ENCODE measurements at regions not wholly inside any gene's neighbourhood (a gene's known extent, or its start where the extent isn't known, plus 50 kb on each side); places are given as distances from the start of the nearest gene placed in this dataset.

- Histone ChIP-seq H3K36me3 (ENCODE audit: control insufficient read depth in 4 of 4, insufficient read depth in 3 of 4, low read depth in 1 of 4, low read length in 3 of 4) (no peaks in the 10 kb centered on the region), H3K27ac (ENCODE audit: low read depth in 1 of 2, low read length in 2 of 2) (no peak overlapping the region), H3K4me3 (ENCODE audit: low read depth in 1 of 3, low read length in 3 of 3) (no peak overlapping the region), H3K4me1 (ENCODE audit: control insufficient read depth in 4 of 4, insufficient read depth in 4 of 4, low read length in 3 of 4) (no peaks in the 10 kb centered on the region), H3K27me3 (ENCODE audit: control insufficient read depth in 4 of 4, insufficient read depth in 4 of 4, low read length in 3 of 4) (no peaks in the 10 kb centered on the region), H3K9ac (ENCODE audit: low read depth in 1 of 2, low read length in 2 of 2) (no peak overlapping the region), H3K9me3 (ENCODE audit: control insufficient read depth in 4 of 4, low read length in 3 of 4) (peaks cover 0 to 2% (median 0%) of the 10 kb centered on the region in 4 donors)
- DNase-seq (ENCODE audit: low spot score) = no peak
- 41% methylated on average over 1 of the region's 1 CpG for WGBS
- TF ChIP-seq TAF1 (conservative IDR thresholded peaks at IDR 0.05) (no peak), FOXA1 (IDR thresholded peaks at IDR 0.05) (no peak), CTCF (IDR thresholded peaks at IDR 0.05; ENCODE audit: low read depth, low read length, missing input control) (no peak), SP1 (IDR thresholded peaks at IDR 0.05) (no peak), ZBTB33 (IDR thresholded peaks at IDR 0.05) (no peak)
Measured at GRCh38 chr2:125736306-125736705, 919.7 kb upstream of the GYPC start.

- H3K4me1 ChIP-seq (ENCODE audit: control insufficient read depth in 4 of 4, insufficient read depth in 4 of 4, low read length in 3 of 4) = no peaks in the 10 kb centered on the region
- H3K4me3 ChIP-seq (ENCODE audit: low read depth in 1 of 3, low read length in 3 of 3) = no peak overlapping the region
- TF ChIP-seq EGR1 (IDR thresholded peaks at IDR 0.05; ENCODE audit: low read depth in 2 of 2) (no peak), RXRA (IDR thresholded peaks at IDR 0.05) (no peak), CTCF (IDR thresholded peaks at IDR 0.05; ENCODE audit: low read depth, low read length, missing input control) (peak; percentile 74), REST (IDR thresholded peaks at IDR 0.05) (no peak), RAD21 (IDR thresholded peaks at IDR 0.05) (peak; percentile 96 to 98), YY1 (IDR thresholded peaks at IDR 0.05) (no peak)
- no peaks in the 10 kb centered on the region for H3K36me3 ChIP-seq (ENCODE audit: control insufficient read depth in 4 of 4, insufficient read depth in 3 of 4, low read depth in 1 of 4, low read length in 3 of 4)
- no peak overlapping the region for H3K9ac ChIP-seq (ENCODE audit: low read depth in 1 of 2, low read length in 2 of 2)
- H3K9me3 ChIP-seq (ENCODE audit: control insufficient read depth in 4 of 4, low read length in 3 of 4) = no peaks in the 10 kb centered on the region
- WGBS = 30% methylated on average over 4 of the region's 4 CpGs
- H3K27ac ChIP-seq (ENCODE audit: low read depth in 1 of 2, low read length in 2 of 2) = no peak overlapping the region
- peaks cover 0 to 3% (median 0%) of the 10 kb centered on the region in 4 donors for H3K27me3 ChIP-seq (ENCODE audit: control insufficient read depth in 4 of 4, insufficient read depth in 4 of 4, low read length in 3 of 4)
- no peak for DNase-seq (ENCODE audit: low spot score)
Measured at GRCh38 chr2:125745514-125745913, 910.4 kb upstream of the GYPC start.
